GM12878 (cell line): ENCODE measurements at regions not wholly inside any gene's neighbourhood (a gene's known extent, or its start where the extent isn't known, plus 50 kb on each side); places are given as distances from the start of the nearest gene placed in this dataset.

Experiments
- ATAC-seq: fragments of 200-7000 bp; cut with Tn5 transposase; 3 replicates; pipeline ENCODE4 v1.9.1; 2020; ENCODE audit warnings: mild to moderate bottlenecking, moderate library complexity
- BruUV-seq: library from RNA; stranded (reverse); fragments of 400-500 nt; replicated peaks from 2 replicates; lab custom pipeline; 2021; lab: Mats Ljungman, UMichigan
- CTCF ChIA-PET: fragments of 300-600 bp; sonication (Branson Sonifier 250); formaldehyde crosslinking; extraction: SDS; loops from one replicate; lab custom pipeline; 2021; ENCODE audit warnings: inconsistent platforms; lab: Yijun Ruan, JAX
- POLR2A ChIA-PET: fragments of 350-600 bp; formaldehyde crosslinking; extraction: SDS; loops from one replicate; lab custom pipeline; 2021; ENCODE audit warnings: inconsistent platforms; lab: Charles Lee
- RAD21 ChIA-PET: fragments of 300-600 bp; sonication (Branson Sonifier 250); formaldehyde crosslinking; loops from one replicate; lab custom pipeline; 2023; ENCODE audit warnings: antibody characterized with exemption; ENCODE audit not compliant: unreplicated experiment; lab: Charles Lee
- SMC1A ChIA-PET: fragments of 300-600 bp; sonication (Branson Sonifier 250); formaldehyde crosslinking; loops from one replicate; lab custom pipeline; 2023; ENCODE audit not compliant: unreplicated experiment, uncharacterized antibody; lab: Charles Lee
- DNase-seq: peaks from one replicate; pipeline ENCODE4 v3.0.0-alpha.2; 2011; ENCODE audit warnings: low read depth, low spot score
- FAIRE-seq: peaks from 3 replicates; lab custom pipeline; 2011; peaks lifted over from hg19 to GRCh38; lab: Jason Lieb, UNC
- H2AFZ ChIP-seq: 2 replicates; pipeline ENCODE4 v1.6.0; 2011; ENCODE audit warnings: low read depth, low read length, control low read depth; ENCODE audit not compliant: control insufficient read depth
- H3K27ac ChIP-seq: 2 replicates; pipeline ENCODE4 v1.5.1; 2011; ENCODE audit warnings: control low read depth; ENCODE audit not compliant: control insufficient read depth, insufficient read depth
- H3K27me3 ChIP-seq, 2 experiments: replicated peaks in 1 of 2; 2 replicates each; pipeline versions ENCODE4 v1.6.0 to v1.6.1; 2011; ENCODE audit warnings: low read length in 1 of 2; ENCODE audit not compliant: control insufficient read depth in 2 of 2, insufficient read depth in 2 of 2
- H3K36me3 ChIP-seq, 2 experiments: 2 replicates each; pipeline ENCODE4 v1.5.1; 2011; ENCODE audit warnings: low read length in 1 of 2; ENCODE audit not compliant: control insufficient read depth in 2 of 2, insufficient read depth in 2 of 2
- H3K4me1 ChIP-seq: 2 replicates; pipeline ENCODE4 v1.6.1; 2011; ENCODE audit warnings: mild to moderate bottlenecking, low read length, moderate library complexity, mixed read lengths; ENCODE audit not compliant: control insufficient read depth, insufficient read depth
- H3K4me2 ChIP-seq: 2 replicates; pipeline ENCODE4 v1.6.0; 2011; ENCODE audit warnings: control low read depth; ENCODE audit not compliant: control insufficient read depth, insufficient read depth
- H3K4me3 ChIP-seq: fragments of 200-600 bp; sonication (generic); 2 replicates; pipeline ENCODE4 v1.5.1; 2016
- H3K79me2 ChIP-seq: 2 replicates; pipeline ENCODE4 v1.6.0; 2011; ENCODE audit warnings: low read length; ENCODE audit not compliant: control insufficient read depth, insufficient read depth
- H3K9ac ChIP-seq: 2 replicates; pipeline ENCODE4 v1.8.0; 2011; ENCODE audit warnings: low read length, control low read depth, mixed read lengths; ENCODE audit not compliant: control insufficient read depth, insufficient read depth
- H3K9me3 ChIP-seq: replicated peaks from 3 replicates; pipeline ENCODE4 v1.5.1; 2011; ENCODE audit warnings: mild to moderate bottlenecking, low read length; ENCODE audit not compliant: control insufficient read depth, insufficient read depth
- H4K20me1 ChIP-seq: 2 replicates; pipeline ENCODE4 v1.6.0; 2011; ENCODE audit not compliant: control insufficient read depth, insufficient read depth
- CEBPB ChIP-seq, 2 experiments: fragments of 150-350 bp in 1 of 2; IDR thresholded peaks; 2 replicates each; pipeline ENCODE4 v1.6.1; 2012 to 2014; ENCODE audit warnings: low read depth in 2 of 2, low read length in 2 of 2, borderline replicate concordance in 1 of 2, inconsistent platforms in 1 of 2
- CHD2 ChIP-seq: IDR thresholded peaks from 2 replicates; pipeline ENCODE4 v1.6.1; 2011; ENCODE audit warnings: low read depth, low read length, improper control_type of control experiment, borderline replicate concordance
- JUND ChIP-seq: IDR thresholded peaks from 2 replicates; pipeline ENCODE4 v1.6.1; 2012; ENCODE audit warnings: low read depth, mild to moderate bottlenecking, low read length, improper control_type of control experiment, moderate library complexity
- KLF5 ChIP-seq: fragments of 450-650 bp; IDR thresholded peaks from 2 replicates; pipeline ENCODE4 v1.6.1; 2014; ENCODE audit warnings: mild to moderate bottlenecking; ENCODE audit not compliant: partially characterized antibody
- MAX ChIP-seq: IDR thresholded peaks from 2 replicates; pipeline ENCODE4 v1.6.1; 2012; ENCODE audit warnings: low read depth, low read length, improper control_type of control experiment
- RAD51 ChIP-seq: fragments of 450-650 bp; IDR thresholded peaks from 2 replicates; pipeline ENCODE4 v1.6.1; 2016; ENCODE audit warnings: moderate library complexity, mild to moderate bottlenecking, inconsistent platforms
- TBL1XR1 ChIP-seq: IDR thresholded peaks from 2 replicates; pipeline ENCODE4 v1.6.1; 2012; ENCODE audit warnings: low read depth, low read length, improper control_type of control experiment
- ZBTB33 ChIP-seq: fragments of 450-650 bp; IDR thresholded peaks from 2 replicates; pipeline ENCODE4 v1.6.1; 2017; ENCODE audit warnings: mild to moderate bottlenecking
- ZNF384 ChIP-seq: IDR thresholded peaks from 2 replicates; pipeline ENCODE4 v1.6.1; 2012; ENCODE audit warnings: low read depth, mild to moderate bottlenecking, low read length, improper control_type of control experiment, borderline replicate concordance
- WGBS: methylation state at CpG from one replicate; pipeline ENCODE4 v1.1.6; 2016; ENCODE audit warnings: low lambda C conversion rate; ENCODE audit not compliant: insufficient replicate concordance, insufficient coverage; ENCODE audit errors: missing lambda C conversion rate; 5-methylcytosine and 5-hydroxymethylcytosine counted together
- in situ Hi-C: fragments of 300-500 bp; cut with MboI; formaldehyde crosslinking; loops from 9 replicates; pipeline ENCODE4 v1.14.3; 2018; ENCODE audit warnings: mixed read lengths
- intact Hi-C: fragments of 100-400 bp; cut with micrococcal nuclease; formaldehyde crosslinking; loops from one replicate; pipeline ENCODE4 v1.14.2; 2022; ENCODE audit not compliant: unreplicated experiment
- TF ChIP-seq, protein P1 (sequence below): IDR thresholded peaks from 2 replicates; pipeline ENCODE4 v1.6.1; 2011; ENCODE audit warnings: mild to moderate bottlenecking, low read depth, low read length, moderate library complexity; ENCODE audit not compliant: insufficient replicate concordance
- TF ChIP-seq, protein P2 (sequence below): fragments of 450-650 bp; IDR thresholded peaks from 2 replicates; pipeline ENCODE4 v1.6.1; 2017; ENCODE audit warnings: antibody characterized with exemption, mild to moderate bottlenecking, moderate library complexity
- TF ChIP-seq, protein P3 (sequence below): IDR thresholded peaks from 2 replicates; pipeline ENCODE4 v1.6.1; 2011; ENCODE audit warnings: borderline replicate concordance, low read depth, mild to moderate bottlenecking, moderate library complexity, low read length; ENCODE audit not compliant: insufficient read depth, poor library complexity, severe bottlenecking

DNA sequence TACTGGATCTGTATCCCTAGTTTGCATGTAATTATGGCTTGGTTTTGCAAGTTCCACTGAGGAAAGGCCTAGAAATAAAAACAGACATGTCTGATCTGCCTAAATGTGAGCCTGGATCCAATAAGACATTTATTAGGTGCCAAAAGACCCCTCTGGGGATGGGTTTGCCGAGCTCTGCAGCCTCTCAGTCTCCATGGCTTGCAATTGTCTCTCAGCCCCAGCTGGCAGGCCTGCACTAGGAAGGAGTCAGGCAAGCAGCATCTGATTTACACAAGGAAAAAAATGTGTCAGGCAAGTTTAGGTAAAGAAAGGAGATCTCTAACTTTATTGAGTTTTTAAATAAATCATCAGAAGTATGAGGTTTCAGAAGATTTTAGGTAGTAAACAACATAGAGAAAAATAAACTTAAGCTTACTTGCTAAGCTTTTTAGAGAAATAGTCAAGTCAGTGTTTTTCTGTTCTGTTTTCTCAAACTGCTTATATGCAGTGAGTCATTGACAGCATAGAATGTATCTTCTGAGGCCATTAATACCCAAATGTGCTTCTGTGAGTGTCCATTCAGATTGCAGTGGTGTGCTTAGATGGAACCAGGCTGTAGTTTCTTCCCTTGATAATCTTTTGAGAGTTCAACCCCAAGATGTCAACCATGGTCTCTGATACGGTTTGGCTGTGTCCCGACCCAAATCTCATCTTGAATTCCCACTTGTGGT is 121.0 kb downstream of the FHL5 start:
- CTCF ChIA-PET, result no interaction called here
- ATAC-seq, result no peak
- Histone ChIP-seq H2AFZ (no peak overlapping the region), H3K9ac (no peak overlapping the region), H3K79me2 (no peaks in the 10 kb centered on the region), H3K27ac (no peak overlapping the region), H3K9me3 (no peaks in the 10 kb centered on the region; the same call in 2 of the 3 replicates), H4K20me1 (no peaks in the 10 kb centered on the region), H3K4me3 (no peak overlapping the region), H3K36me3 (no peaks in the 10 kb centered on the region), H3K4me1 (no peaks in the 10 kb centered on the region), H3K27me3 (no peaks in the 10 kb centered on the region), H3K4me2 (no peak overlapping the region)
- FAIRE-seq, result no peak
- 41% methylated on average over 3 of the region's 3 CpGs for WGBS
- SMC1A ChIA-PET, result interaction anchor here (1.3 kb wide), 1 partner anchor 14 kb away, joined by 3 read pairs; no protein-coding TSS in a partner anchor
- POLR2A ChIA-PET, result no interaction called here
- no TSS peak for BruUV-seq
- no peak for DNase-seq
- in situ Hi-C loops (no loop called here), intact Hi-C loops (no loop called here)
- RAD21 ChIA-PET, result no interaction called here
- TF ChIP-seq CHD2 (no peak), ZBTB33 (no peak), KLF5 (no peak), ZNF384 (no peak), RAD51 (no peak), JUND (no peak), MAX (no peak), CEBPB (IDR thresholded peaks at IDR 0.05; ENCODE audit: borderline replicate concordance in 1 of 2, low read depth in 2 of 2, low read length in 2 of 2) (no peak), TBL1XR1 (no peak)
- TF ChIP-seq, protein P1, sequence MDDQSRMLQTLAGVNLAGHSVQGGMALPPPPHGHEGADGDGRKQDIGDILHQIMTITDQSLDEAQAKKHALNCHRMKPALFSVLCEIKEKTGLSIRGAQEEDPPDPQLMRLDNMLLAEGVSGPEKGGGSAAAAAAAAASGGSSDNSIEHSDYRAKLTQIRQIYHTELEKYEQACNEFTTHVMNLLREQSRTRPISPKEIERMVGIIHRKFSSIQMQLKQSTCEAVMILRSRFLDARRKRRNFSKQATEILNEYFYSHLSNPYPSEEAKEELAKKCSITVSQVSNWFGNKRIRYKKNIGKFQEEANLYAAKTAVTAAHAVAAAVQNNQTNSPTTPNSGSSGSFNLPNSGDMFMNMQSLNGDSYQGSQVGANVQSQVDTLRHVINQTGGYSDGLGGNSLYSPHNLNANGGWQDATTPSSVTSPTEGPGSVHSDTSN, result no peak
- TF ChIP-seq, protein P2, sequence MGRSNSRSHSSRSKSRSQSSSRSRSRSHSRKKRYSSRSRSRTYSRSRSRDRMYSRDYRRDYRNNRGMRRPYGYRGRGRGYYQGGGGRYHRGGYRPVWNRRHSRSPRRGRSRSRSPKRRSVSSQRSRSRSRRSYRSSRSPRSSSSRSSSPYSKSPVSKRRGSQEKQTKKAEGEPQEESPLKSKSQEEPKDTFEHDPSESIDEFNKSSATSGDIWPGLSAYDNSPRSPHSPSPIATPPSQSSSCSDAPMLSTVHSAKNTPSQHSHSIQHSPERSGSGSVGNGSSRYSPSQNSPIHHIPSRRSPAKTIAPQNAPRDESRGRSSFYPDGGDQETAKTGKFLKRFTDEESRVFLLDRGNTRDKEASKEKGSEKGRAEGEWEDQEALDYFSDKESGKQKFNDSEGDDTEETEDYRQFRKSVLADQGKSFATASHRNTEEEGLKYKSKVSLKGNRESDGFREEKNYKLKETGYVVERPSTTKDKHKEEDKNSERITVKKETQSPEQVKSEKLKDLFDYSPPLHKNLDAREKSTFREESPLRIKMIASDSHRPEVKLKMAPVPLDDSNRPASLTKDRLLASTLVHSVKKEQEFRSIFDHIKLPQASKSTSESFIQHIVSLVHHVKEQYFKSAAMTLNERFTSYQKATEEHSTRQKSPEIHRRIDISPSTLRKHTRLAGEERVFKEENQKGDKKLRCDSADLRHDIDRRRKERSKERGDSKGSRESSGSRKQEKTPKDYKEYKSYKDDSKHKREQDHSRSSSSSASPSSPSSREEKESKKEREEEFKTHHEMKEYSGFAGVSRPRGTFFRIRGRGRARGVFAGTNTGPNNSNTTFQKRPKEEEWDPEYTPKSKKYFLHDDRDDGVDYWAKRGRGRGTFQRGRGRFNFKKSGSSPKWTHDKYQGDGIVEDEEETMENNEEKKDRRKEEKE, result no peak
- TF ChIP-seq, protein P3, sequence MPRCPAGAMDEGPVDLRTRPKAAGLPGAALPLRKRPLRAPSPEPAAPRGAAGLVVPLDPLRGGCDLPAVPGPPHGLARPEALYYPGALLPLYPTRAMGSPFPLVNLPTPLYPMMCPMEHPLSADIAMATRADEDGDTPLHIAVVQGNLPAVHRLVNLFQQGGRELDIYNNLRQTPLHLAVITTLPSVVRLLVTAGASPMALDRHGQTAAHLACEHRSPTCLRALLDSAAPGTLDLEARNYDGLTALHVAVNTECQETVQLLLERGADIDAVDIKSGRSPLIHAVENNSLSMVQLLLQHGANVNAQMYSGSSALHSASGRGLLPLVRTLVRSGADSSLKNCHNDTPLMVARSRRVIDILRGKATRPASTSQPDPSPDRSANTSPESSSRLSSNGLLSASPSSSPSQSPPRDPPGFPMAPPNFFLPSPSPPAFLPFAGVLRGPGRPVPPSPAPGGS, result no peak
